DOHH2 (cell line): ENCODE measurements at regions not wholly inside any gene's neighbourhood (a gene's known extent, or its start where the extent isn't known, plus 50 kb on each side); places are given as distances from the start of the nearest gene placed in this dataset.

Experiments used
- EZH2phosphoT487 ChIP-seq: fragments of 200-600 bp; sonication (generic); IDR thresholded peaks from 2 replicates; pipeline ENCODE4 v1.6.1; 2017; ENCODE audit warnings: borderline replicate concordance, mild to moderate bottlenecking, antibody characterized with exemption, low read length, moderate library complexity, mixed read lengths
- TF ChIP-seq, protein P1 (sequence below): fragments of 200-600 bp; sonication (generic); IDR thresholded peaks from one replicate; pipeline ENCODE4 v1.5.1; 2014; ENCODE audit warnings: antibody characterized with exemption, mild to moderate bottlenecking, low read depth, low read length; ENCODE audit not compliant: poor library complexity, severe bottlenecking

DNA sequence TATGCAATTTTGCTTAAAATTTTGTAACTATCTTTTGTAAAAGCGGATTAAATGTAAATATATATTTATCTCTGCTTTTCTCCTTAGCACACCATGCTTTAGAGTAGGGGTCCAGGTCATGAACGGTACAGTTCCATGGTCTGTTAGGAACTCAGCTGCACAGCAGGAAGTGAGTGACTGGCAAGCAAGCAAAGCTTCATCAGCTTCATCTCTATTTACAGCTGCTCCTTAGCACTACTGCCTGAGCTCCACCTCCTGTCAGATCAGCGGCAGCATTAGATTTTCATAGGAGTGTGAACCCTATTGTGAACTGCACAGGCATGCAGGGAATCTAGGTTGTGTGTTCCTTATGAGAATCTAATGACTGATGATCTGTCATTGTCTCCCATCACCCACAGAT, 959.0 kb upstream of the SLC39A10 start:
- TF ChIP-seq, protein P1, sequence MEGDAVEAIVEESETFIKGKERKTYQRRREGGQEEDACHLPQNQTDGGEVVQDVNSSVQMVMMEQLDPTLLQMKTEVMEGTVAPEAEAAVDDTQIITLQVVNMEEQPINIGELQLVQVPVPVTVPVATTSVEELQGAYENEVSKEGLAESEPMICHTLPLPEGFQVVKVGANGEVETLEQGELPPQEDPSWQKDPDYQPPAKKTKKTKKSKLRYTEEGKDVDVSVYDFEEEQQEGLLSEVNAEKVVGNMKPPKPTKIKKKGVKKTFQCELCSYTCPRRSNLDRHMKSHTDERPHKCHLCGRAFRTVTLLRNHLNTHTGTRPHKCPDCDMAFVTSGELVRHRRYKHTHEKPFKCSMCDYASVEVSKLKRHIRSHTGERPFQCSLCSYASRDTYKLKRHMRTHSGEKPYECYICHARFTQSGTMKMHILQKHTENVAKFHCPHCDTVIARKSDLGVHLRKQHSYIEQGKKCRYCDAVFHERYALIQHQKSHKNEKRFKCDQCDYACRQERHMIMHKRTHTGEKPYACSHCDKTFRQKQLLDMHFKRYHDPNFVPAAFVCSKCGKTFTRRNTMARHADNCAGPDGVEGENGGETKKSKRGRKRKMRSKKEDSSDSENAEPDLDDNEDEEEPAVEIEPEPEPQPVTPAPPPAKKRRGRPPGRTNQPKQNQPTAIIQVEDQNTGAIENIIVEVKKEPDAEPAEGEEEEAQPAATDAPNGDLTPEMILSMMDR: no peak
- no peak for TF ChIP-seq EZH2phosphoT487
